ENCODE measurements at regions not wholly inside any gene's neighbourhood (a gene's known extent, or its start where the extent isn't known, plus 50 kb on each side); places are given as distances from the start of the nearest gene placed in this dataset.

- Histone ChIP-seq H3K4me1 (peaks cover 0 to 33% (median 11%) of the 10 kb centered on the region in 4 donors), H3K27ac (peak overlapping the region in 1 of 5 donors; percentile 38), H3K9me3 (no peaks in the 10 kb centered on the region), H3K4me3 (no peak overlapping the region), H3K36me3 (no peaks in the 10 kb centered on the region), H3K27me3 (no peaks in the 10 kb centered on the region)
- no peak for DNase-seq
- 67 to 83% (median 74%) methylated on average over 1 of the region's 1 CpG for WGBS, 5 donors
- TF ChIP-seq, protein P1, sequence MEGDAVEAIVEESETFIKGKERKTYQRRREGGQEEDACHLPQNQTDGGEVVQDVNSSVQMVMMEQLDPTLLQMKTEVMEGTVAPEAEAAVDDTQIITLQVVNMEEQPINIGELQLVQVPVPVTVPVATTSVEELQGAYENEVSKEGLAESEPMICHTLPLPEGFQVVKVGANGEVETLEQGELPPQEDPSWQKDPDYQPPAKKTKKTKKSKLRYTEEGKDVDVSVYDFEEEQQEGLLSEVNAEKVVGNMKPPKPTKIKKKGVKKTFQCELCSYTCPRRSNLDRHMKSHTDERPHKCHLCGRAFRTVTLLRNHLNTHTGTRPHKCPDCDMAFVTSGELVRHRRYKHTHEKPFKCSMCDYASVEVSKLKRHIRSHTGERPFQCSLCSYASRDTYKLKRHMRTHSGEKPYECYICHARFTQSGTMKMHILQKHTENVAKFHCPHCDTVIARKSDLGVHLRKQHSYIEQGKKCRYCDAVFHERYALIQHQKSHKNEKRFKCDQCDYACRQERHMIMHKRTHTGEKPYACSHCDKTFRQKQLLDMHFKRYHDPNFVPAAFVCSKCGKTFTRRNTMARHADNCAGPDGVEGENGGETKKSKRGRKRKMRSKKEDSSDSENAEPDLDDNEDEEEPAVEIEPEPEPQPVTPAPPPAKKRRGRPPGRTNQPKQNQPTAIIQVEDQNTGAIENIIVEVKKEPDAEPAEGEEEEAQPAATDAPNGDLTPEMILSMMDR (IDR thresholded peaks at IDR 0.05), result no peak
- TF ChIP-seq POLR2AphosphoS5 (IDR thresholded peaks at IDR 0.05) (no peak), EP300 (IDR thresholded peaks at IDR 0.05) (no peak), POLR2A (IDR thresholded peaks at IDR 0.05) (no peak)
- intact Hi-C loops (cut with DNase I; ENCODE audit: low total_unique reads), result no loop called here
Measured at GRCh38 chr6:137815692-137816091, 51.4 kb upstream of the TNFAIP3 start.

DNA sequence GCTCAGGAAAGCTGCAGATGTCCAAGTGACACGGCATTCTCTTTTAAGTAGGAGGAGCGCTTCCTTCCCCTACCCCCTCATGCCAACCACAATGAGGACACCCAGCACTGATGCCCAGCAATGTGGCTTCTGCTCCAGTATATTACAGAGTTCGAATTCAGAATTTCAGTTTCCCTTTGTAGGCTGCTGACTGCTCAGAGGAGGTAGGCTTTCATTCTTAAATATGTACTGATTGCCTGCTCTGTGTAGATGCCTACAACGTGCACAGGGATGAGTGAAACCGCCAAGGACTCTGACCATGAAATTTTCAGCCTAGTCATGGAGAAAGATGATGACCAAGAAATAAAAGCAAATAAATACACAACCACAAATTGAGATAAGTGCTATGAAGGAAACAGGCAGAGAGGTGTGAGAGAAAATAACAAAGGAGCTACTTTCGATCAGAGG is 50.9 kb upstream of the TNFAIP3 start:
- Histone ChIP-seq H3K27ac (peak overlapping the region in 2 of 5 donors; percentile 4 to 38), H3K4me1 (peaks cover 0 to 33% (median 9%) of the 10 kb centered on the region in 4 donors), H3K27me3 (no peaks in the 10 kb centered on the region), H3K9me3 (no peaks in the 10 kb centered on the region), H3K36me3 (no peaks in the 10 kb centered on the region), H3K4me3 (no peak overlapping the region)
- intact Hi-C loops (cut with DNase I; ENCODE audit: low total_unique reads), result no loop called here
- WGBS, 5 donors, result 56 to 64% (median 58%) methylated on average over 6 of the region's 6 CpGs
- TF ChIP-seq POLR2AphosphoS5 (IDR thresholded peaks at IDR 0.05) (no peak), POLR2A (IDR thresholded peaks at IDR 0.05) (no peak), EP300 (IDR thresholded peaks at IDR 0.05) (no peak)
- TF ChIP-seq, protein P1 (IDR thresholded peaks at IDR 0.05), result no peak
- DNase-seq, result no peak

DNA sequence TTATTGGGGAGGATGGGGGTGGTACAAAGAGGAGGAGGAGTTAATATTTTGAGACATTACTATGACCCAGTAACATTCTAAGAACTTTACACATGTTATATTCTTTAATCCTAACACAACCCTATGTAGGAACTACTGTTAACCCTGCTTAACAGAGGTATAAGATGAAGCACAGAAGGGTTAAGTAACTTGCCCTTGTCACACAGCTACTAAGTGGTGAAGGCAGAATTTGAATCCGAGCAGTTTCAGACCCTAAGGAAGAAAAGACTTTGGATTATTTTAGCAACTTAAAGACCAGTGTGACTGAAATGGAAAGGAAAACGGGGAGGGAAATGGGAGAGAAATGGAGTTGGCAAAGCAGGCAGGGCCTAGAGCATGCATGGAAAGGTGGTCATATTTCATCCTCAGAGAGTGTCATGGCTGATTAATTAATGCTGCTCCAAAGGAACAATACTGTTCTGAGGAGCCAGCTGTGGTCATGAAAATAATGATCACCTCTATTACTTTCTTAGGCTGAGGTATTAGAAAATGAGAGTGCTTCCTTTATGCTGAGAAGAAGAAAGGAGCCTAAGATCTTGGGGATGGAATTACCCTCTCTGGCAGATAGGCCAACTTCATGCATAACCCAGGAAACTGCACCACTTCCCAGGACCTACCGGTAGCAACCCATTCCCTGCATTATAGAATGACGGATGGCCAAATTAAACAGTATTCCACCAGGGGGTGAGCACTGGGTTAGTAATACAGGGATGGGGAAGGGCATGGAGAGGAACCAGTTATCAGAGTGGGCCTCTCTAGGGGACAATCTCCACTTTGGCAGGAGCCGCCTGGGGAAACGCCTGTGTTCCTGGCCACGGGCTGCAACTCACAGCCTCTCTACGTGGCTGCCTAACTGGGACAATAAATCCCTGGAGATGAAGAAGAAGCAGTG is 50.1 kb upstream of the TNFAIP3 start:
- H3K27me3 ChIP-seq, result no peaks in the 10 kb centered on the region
- H3K9me3 ChIP-seq, result no peaks in the 10 kb centered on the region
- H3K27ac ChIP-seq, result peak overlapping the region in 1 of 5 donors; percentile 38
- peaks cover 0 to 30% (median 6%) of the 10 kb centered on the region in 4 donors for H3K4me1 ChIP-seq
- H3K4me3 ChIP-seq, result no peak overlapping the region
- WGBS, 5 donors, result 71 to 87% (median 85%) methylated on average over 8 of the region's 8 CpGs
- H3K36me3 ChIP-seq, result no peaks in the 10 kb centered on the region
- DNase-seq, result no peak
- intact Hi-C loops (cut with DNase I; ENCODE audit: low total_unique reads), result no loop called here
- TF ChIP-seq EP300 (IDR thresholded peaks at IDR 0.05), result no peak
- no peak for TF ChIP-seq POLR2AphosphoS5 (IDR thresholded peaks at IDR 0.05)
- TF ChIP-seq, protein P1 (IDR thresholded peaks at IDR 0.05), result no peak
- TF ChIP-seq POLR2A (IDR thresholded peaks at IDR 0.05), result no peak

Small RNA genes lying in the stretch of these regions (small RNA-seq; reads per million reads assigned to genes)
- gene RF00019, result 0 reads per million in 4 donors
